ENCODE measurements at regions not wholly inside any gene's neighbourhood (a gene's known extent, or its start where the extent isn't known, plus 50 kb on each side); places are given as distances from the start of the nearest gene placed in this dataset.

DNA sequence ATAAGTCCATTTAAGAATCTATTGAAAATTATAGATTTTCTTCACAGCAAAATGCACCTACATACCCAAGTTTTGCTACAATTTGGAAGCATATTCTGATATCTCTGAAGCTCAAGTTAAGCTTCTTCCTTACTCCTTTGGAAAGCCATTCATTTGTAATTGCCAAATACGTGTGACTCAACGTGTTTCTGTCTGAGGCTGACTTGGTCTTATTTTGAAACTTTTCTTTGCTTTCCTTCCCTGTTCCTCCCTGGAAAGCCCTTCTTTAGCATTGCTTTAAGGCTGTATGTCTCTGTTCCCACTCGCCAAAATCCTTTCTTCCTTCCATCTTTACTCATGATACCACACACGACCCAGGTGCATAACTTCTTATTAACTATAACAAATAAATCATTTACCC lies 232.0 kb downstream of the ZBBX start:
- Histone ChIP-seq H3K4me1 (no peaks in the 10 kb centered on the region), H3K27ac (no peak overlapping the region), H3K4me3 (no peak overlapping the region), H3K36me3 (no peaks in the 10 kb centered on the region), H3K27me3 (no peaks in the 10 kb centered on the region), H3K9me3 (no peaks in the 10 kb centered on the region)
- TF ChIP-seq, protein P1, sequence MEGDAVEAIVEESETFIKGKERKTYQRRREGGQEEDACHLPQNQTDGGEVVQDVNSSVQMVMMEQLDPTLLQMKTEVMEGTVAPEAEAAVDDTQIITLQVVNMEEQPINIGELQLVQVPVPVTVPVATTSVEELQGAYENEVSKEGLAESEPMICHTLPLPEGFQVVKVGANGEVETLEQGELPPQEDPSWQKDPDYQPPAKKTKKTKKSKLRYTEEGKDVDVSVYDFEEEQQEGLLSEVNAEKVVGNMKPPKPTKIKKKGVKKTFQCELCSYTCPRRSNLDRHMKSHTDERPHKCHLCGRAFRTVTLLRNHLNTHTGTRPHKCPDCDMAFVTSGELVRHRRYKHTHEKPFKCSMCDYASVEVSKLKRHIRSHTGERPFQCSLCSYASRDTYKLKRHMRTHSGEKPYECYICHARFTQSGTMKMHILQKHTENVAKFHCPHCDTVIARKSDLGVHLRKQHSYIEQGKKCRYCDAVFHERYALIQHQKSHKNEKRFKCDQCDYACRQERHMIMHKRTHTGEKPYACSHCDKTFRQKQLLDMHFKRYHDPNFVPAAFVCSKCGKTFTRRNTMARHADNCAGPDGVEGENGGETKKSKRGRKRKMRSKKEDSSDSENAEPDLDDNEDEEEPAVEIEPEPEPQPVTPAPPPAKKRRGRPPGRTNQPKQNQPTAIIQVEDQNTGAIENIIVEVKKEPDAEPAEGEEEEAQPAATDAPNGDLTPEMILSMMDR (IDR thresholded peaks at IDR 0.05) = no peak
- no peak for TF ChIP-seq POLR2AphosphoS5 (IDR thresholded peaks at IDR 0.05; ENCODE audit: insufficient read depth in 1 of 2, low read depth in 1 of 2)
- no peak for TF ChIP-seq POLR2A (IDR thresholded peaks at IDR 0.05)
- intact Hi-C loops (cut with DNase I) = no loop called here
- DNase-seq (ENCODE audit: extremely low spot score in 2 of 2) = no peak

DNA sequence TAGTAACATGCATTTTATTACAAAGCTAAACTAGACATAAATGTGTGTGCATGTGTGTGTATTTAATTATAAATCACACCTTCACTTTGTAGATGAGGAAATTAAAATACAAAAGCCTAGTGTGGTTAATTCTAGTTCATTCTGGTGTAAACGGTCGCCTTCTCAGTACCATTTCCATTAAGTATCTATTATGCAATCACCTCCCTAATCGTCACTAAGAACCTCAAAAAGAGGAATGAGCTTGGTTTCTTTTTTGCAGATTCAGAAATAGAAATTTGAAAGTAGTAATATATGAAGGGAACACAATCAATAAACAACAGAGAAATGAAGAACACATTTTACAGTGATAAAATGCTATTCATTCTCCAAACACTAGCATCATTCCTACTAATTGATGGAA lies 233.2 kb downstream of the ZBBX start:
- no peak overlapping the region for H3K4me3 ChIP-seq
- H3K9me3 ChIP-seq = no peaks in the 10 kb centered on the region
- no peak for TF ChIP-seq POLR2AphosphoS5 (IDR thresholded peaks at IDR 0.05; ENCODE audit: insufficient read depth in 1 of 2, low read depth in 1 of 2)
- no peak for TF ChIP-seq POLR2A (IDR thresholded peaks at IDR 0.05)
- TF ChIP-seq, protein P1 (IDR thresholded peaks at IDR 0.05) = no peak
- DNase-seq (ENCODE audit: extremely low spot score in 2 of 2) = no peak
- H3K36me3 ChIP-seq = no peaks in the 10 kb centered on the region
- no peak overlapping the region for H3K27ac ChIP-seq
- no peaks in the 10 kb centered on the region for H3K4me1 ChIP-seq
- H3K27me3 ChIP-seq = no peaks in the 10 kb centered on the region
- intact Hi-C loops (cut with DNase I) = no loop called here

DNA sequence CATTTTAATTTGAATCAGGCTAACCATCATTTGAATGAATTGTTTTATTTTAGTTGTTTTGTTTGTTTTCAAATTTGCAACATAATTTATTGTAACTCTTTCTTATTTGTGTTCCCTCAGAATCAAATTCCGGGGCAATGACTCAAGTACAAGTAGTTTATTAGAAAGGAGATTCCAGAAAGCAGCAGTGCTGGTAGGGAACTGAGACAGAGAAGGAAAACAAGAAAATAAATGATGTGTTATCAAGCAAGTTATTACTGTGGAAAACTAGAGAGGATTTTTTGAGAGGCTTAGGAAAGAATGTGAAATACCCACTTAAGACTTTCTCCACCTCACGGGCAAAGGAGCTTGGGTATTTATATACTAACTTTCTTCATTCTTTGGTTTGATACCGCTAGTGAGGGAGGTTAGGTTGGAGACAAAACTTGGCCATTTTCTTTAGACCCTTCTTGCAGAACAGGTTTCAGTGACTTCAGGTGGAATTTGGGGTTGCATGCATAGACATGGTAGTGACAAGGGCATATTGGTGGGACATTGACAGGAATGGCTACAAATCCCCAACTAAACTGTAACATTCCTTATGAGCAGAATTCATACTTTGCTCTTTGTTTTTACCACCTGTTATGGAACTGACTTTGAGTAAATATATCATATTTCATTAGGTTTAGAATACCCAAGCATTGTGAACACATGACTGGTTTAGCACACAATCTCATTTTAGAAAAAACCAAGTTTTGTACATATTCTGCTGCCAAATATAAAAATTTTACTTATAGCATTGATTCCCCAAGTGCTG lies 254.3 kb downstream of the ZBBX start:
- Histone ChIP-seq H3K36me3 (no peaks in the 10 kb centered on the region), H3K4me3 (no peak overlapping the region), H3K9me3 (no peaks in the 10 kb centered on the region), H3K4me1 (no peaks in the 10 kb centered on the region), H3K27me3 (no peaks in the 10 kb centered on the region), H3K27ac (no peak overlapping the region)
- DNase-seq (ENCODE audit: extremely low spot score in 2 of 2) = no peak
- intact Hi-C loops (cut with DNase I) = no loop called here
- no peak for TF ChIP-seq POLR2AphosphoS5 (IDR thresholded peaks at IDR 0.05; ENCODE audit: insufficient read depth in 1 of 2, low read depth in 1 of 2)
- no peak for TF ChIP-seq POLR2A (IDR thresholded peaks at IDR 0.05)
- TF ChIP-seq, protein P1 (IDR thresholded peaks at IDR 0.05) = no peak

DNA sequence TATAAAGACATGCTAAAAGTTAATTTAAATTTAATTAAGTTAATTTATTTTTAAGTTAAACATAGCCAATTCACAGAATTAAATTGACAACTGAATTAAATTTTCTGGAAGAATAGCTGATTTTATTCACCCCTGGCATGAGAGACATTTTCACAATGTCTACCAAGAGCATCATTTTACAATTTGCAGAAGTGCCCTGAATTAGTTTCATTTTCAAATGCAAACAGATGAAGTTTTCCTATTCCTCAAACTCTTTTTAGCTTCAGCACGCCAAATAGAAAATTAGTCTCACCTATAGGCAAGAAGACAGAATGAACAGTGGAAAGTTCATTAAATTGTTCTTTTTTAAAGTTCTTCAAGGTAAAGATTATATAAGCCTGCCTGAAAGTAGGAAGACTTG lies 259.3 kb downstream of the ZBBX start:
- Histone ChIP-seq H3K27me3 (no peaks in the 10 kb centered on the region), H3K27ac (no peak overlapping the region), H3K4me1 (no peaks in the 10 kb centered on the region), H3K9me3 (no peaks in the 10 kb centered on the region), H3K36me3 (no peaks in the 10 kb centered on the region), H3K4me3 (no peak overlapping the region)
- no peak for DNase-seq (ENCODE audit: extremely low spot score in 2 of 2)
- TF ChIP-seq, protein P1 (IDR thresholded peaks at IDR 0.05) = no peak
- TF ChIP-seq POLR2AphosphoS5 (IDR thresholded peaks at IDR 0.05; ENCODE audit: insufficient read depth in 1 of 2, low read depth in 1 of 2) (no peak), POLR2A (IDR thresholded peaks at IDR 0.05) (no peak)
- intact Hi-C loops (cut with DNase I) = no loop called here

DNA sequence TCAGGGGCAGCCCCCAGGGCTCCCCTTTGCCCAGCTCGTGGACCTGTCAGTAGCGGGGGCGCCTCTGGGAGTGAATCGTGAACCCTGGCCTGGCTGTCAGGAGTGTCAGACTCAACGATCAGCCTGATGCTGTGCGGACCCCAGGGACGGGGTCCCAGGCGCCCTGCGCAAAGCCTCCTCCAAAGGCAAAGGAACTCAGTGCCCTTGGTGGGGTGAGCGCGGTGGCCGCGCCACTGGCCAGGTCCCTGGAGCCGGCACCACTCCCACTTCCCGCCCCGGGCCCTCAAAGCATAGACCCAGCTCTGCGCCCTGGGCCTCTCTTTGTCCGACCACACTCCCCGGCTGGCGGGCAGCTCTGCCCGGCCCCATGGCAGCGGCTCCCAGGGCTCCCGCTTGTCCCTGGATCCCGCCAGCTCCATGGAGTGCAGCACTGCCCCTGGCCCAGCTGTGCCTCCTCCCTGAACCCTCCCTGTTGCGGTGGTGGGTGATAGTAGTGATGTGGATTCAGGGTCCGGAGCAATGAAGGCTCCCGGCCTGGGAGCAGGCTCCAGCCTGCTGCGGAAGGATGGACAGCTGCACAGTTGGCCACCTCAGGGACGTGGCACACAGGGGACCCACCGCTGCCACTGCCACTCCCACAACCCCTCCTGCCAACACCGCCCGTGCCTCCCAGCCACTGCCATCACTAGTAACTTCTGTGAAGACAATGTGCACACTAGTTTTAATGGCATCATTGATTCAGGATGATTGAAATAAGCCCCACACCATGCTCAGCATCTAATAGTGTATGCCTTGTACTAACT lies 263.8 kb downstream of the ZBBX start:
- no peak for DNase-seq (ENCODE audit: extremely low spot score in 2 of 2)
- Histone ChIP-seq H3K36me3 (no peaks in the 10 kb centered on the region), H3K4me3 (no peak overlapping the region), H3K4me1 (no peaks in the 10 kb centered on the region), H3K27ac (no peak overlapping the region), H3K9me3 (no peaks in the 10 kb centered on the region), H3K27me3 (no peaks in the 10 kb centered on the region)
- intact Hi-C loops (cut with DNase I) = no loop called here
- no peak for TF ChIP-seq POLR2A (IDR thresholded peaks at IDR 0.05)
- TF ChIP-seq POLR2AphosphoS5 (IDR thresholded peaks at IDR 0.05; ENCODE audit: insufficient read depth in 1 of 2, low read depth in 1 of 2) = no peak
- TF ChIP-seq, protein P1 (IDR thresholded peaks at IDR 0.05) = no peak

Data from vagina (tissue), 2 donors.